HAP-1 (cell line): ENCODE measurements at regions not wholly inside any gene's neighbourhood (a gene's known extent, or its start where the extent isn't known, plus 50 kb on each side); places are given as distances from the start of the nearest gene placed in this dataset.
"Not testable (repeated sequence)": the region's sequence is repeated elsewhere in the genome, so short reads cannot be mapped to it uniquely, and the experiment has no call there.

Experiments
- DNase-seq, 2 experiments: peaks; one replicate each; pipeline ENCODE4 v3.0.0-alpha.2; 2016 to 2020; ENCODE audit warnings: low spot score in 2 of 2
- H3K27me3 ChIP-seq: fragments of 250-450 bp; sonication (Bioruptor Pico); 2 replicates; pipeline ENCODE4 v1.5.1; 2020; ENCODE audit warnings: low read depth, mild to moderate bottlenecking, moderate library complexity
- H3K36me3 ChIP-seq: fragments of 250-450 bp; sonication (Bioruptor Pico); replicated peaks from 2 replicates; pipeline ENCODE4 v1.5.1; 2020; ENCODE audit warnings: mild to moderate bottlenecking
- H3K4me1 ChIP-seq: fragments of 250-450 bp; sonication (Bioruptor Pico); 2 replicates; pipeline ENCODE4 v1.5.1; 2020; ENCODE audit warnings: mild to moderate bottlenecking
- H3K4me3 ChIP-seq: fragments of 250-450 bp; sonication (Bioruptor Pico); 2 replicates; pipeline ENCODE4 v1.5.1; 2020; ENCODE audit warnings: mild to moderate bottlenecking, moderate library complexity
- H3K9me3 ChIP-seq: fragments of 250-450 bp; sonication (Bioruptor Pico); 2 replicates; pipeline ENCODE4 v1.5.1; 2020; ENCODE audit warnings: mild to moderate bottlenecking, moderate library complexity
- in situ Hi-C: fragments of 300-500 bp; cut with MboI; formaldehyde crosslinking; loops from 3 replicates; pipeline ENCODE4 v1.14.3; 2020; ENCODE audit warnings: low sequenced_read_pairs, inconsistent platforms, mixed read lengths

DNA sequence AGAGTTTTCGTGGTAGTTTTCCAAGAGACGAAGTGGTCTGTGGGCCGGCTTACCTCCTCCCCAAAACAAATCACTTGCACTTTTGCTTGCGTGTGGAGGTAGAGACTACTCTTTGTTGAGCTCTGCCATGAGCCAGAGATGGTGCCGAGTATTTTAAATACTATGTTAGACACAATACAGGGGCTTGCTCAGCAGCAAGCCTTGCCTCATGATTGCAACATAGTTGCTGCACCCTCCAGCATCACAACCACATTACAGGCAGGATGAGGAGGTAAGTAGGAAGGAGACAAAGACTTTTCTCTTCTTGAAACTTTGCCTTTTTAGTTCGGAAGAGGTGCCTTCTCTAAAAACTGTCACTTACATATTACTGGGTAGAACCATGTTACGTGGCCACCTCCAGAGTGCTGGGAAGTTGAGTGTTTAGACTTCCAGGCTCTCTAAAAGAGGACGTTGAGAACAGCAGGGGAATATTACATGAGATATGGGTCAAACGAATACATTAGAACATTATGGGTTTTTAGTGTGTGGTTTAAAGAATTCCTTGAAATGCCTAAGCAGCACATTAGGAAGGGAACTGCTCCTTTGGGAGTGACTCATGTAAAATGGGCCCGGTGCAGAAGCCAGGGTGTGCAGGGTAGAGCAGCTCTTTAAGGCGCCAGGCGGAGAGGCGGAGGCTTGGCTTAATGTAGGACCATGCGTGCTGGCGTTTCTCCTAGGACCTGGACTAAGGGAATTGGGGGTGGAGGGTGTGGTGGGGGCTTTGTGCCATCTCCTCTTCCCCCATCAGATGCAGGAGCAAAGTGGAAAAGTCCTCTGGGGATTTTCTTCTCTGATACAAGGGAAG lies 110.6 kb upstream of the PRMT8 start:
- Histone ChIP-seq H3K4me1 (no peaks in the 10 kb centered on the region), H3K27me3 (no peaks in the 10 kb centered on the region), H3K9me3 (no peaks in the 10 kb centered on the region), H3K4me3 (no peak overlapping the region), H3K36me3 (no peaks in the 10 kb centered on the region)
- DNase-seq, result no peak
- in situ Hi-C loops, result no loop called here

DNA sequence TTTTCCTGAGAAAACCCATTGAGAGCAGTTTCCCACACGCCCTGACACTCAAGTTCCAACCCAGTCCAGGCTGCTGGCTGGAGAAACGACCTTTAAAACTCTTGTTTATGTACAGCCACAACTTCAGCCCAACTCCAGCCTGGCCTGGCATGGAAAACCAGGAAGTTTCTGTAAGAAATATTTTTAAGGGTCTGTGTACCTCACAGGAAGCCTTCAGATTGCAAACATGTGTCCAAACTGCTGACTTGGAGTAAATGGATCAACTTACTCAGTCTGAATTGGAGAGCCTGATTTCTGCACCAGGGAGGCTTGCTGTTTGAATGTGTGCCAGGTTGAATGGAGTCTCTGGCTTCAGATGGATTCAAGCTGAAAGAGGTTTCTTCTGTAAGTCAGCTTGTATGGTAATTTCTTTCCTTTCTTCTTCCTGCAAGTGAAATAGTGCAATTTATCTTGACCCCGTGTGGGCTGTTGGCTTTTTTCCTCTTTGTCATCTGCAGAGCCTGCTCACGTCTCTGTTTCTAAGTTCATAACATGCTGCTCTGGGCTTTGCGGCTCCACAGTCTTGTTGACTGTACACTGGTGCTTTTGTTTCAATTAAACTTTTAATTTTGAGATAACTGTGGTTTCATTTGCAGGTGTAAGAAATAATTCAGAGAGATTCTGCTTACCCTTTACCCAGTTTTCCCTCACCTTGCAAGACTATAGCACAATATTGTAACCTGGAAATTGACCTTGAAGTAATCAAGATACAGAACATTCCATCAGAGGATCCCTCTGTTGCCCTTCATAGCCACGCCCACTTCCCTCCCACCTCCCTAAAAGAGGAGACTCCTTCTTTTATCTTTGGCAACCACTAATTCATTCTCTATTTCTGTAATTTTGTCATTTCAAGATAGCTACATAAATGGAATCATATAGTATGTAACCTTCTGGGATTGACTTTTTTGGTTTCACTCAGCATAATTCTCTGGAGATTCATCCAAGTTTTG lies 109.7 kb upstream of the PRMT8 start:
- no peaks in the 10 kb centered on the region for H3K27me3 ChIP-seq
- DNase-seq, result no peak
- H3K9me3 ChIP-seq, result no peaks in the 10 kb centered on the region
- H3K4me1 ChIP-seq, result no peaks in the 10 kb centered on the region
- no peaks in the 10 kb centered on the region for H3K36me3 ChIP-seq
- in situ Hi-C loops, result no loop called here
- no peak overlapping the region for H3K4me3 ChIP-seq

- no peak for DNase-seq
- no peaks in the 10 kb centered on the region for H3K4me1 ChIP-seq
- in situ Hi-C loops, result no loop called here
- H3K36me3 ChIP-seq, result no peaks in the 10 kb centered on the region
- no peaks in the 10 kb centered on the region for H3K27me3 ChIP-seq
- H3K9me3 ChIP-seq, result no peaks in the 10 kb centered on the region
- no peak overlapping the region for H3K4me3 ChIP-seq
Observed at GRCh38 chr12:3389986-3390385, 101.0 kb upstream of the PRMT8 start.

GRCh38 chr12:3397596-3397995 lies 93.4 kb upstream of the PRMT8 start:
- H3K36me3 ChIP-seq, in situ Hi-C loops, H3K4me3 ChIP-seq, H3K27me3 ChIP-seq, DNase-seq, H3K4me1 ChIP-seq, H3K9me3 ChIP-seq: not testable (repeated sequence)

DNA sequence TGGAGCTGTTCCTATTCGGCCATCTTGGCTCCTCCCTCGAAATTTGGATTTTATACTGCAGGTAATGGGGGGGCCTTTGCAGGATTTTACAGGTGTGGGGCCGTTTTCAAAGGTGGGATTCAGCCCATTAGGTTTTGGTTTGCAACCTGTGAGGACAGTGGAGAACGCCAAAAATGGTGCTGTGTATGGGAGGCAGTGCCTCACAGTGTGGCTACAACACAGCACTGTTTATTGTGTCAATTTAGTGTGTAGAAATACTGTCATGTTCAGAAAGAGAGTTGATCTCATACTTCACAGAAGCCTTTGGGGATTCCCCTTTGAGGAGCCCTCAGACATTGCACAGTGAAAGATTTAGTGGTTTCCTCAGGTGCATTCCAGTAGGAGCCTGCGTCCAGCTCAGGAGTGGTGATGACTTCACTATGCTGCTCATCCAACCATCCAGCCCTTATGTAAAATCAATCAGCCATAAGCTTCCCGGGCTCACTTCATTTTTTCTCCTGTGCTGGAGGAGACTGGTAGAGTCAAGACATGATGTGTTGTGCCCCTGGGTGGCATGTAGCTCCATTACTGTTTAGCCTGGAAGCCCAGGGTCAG lies 92.7 kb upstream of the PRMT8 start:
- H3K36me3 ChIP-seq, result no peaks in the 10 kb centered on the region
- H3K9me3 ChIP-seq, result no peaks in the 10 kb centered on the region
- H3K4me3 ChIP-seq, result no peak overlapping the region
- in situ Hi-C loops, result no loop called here
- no peaks in the 10 kb centered on the region for H3K4me1 ChIP-seq
- no peak for DNase-seq
- H3K27me3 ChIP-seq, result no peaks in the 10 kb centered on the region

- Histone ChIP-seq H3K4me1 (no peaks in the 10 kb centered on the region), H3K4me3 (no peak overlapping the region), H3K27me3 (no peaks in the 10 kb centered on the region), H3K9me3 (peaks cover 2% of the 10 kb centered on the region; the same call in 1 of the 2 replicates), H3K36me3 (no peaks in the 10 kb centered on the region)
- in situ Hi-C loops, result no loop called here
- DNase-seq, result no peak
Observed at GRCh38 chr12:3405821-3406220, 85.2 kb upstream of the PRMT8 start.

DNA sequence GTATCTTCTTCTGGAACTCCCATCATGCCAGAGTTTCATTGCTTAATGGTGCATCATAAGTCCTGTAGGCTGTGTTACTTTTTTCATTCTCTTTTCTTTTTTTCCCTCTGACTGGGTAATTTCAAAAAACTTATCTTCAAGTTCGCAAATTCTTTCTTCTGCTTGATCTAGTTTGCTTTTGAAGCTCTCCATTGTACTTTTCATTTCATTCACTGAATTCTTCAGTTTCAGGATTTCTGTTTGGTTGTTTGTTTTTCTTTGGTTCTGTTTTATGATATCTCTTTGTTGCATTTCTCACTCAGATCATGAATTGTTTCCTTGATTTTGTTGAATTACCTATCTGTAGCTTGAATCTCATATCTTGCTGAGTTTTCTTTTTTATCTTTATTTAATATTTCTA lies 83.3 kb upstream of the PRMT8 start:
- in situ Hi-C loops, result no loop called here
- no peak for DNase-seq
- Histone ChIP-seq H3K27me3 (no peaks in the 10 kb centered on the region), H3K9me3 (peaks cover 2% of the 10 kb centered on the region; the same call in 1 of the 2 replicates), H3K4me1 (no peaks in the 10 kb centered on the region), H3K4me3 (no peak overlapping the region), H3K36me3 (no peaks in the 10 kb centered on the region)

GRCh38 chr12:3409662-3410061 lies 81.3 kb upstream of the PRMT8 start:
- DNase-seq, result no peak
- no peaks in the 10 kb centered on the region for H3K4me1 ChIP-seq
- peaks cover 2% of the 10 kb centered on the region; the same call in 1 of the 2 replicates for H3K9me3 ChIP-seq
- in situ Hi-C loops, result no loop called here
- H3K36me3 ChIP-seq, result no peaks in the 10 kb centered on the region
- H3K27me3 ChIP-seq, result no peaks in the 10 kb centered on the region
- no peak overlapping the region for H3K4me3 ChIP-seq

GRCh38 chr12:3416159-3416558 lies 74.8 kb upstream of the PRMT8 start:
- no peaks in the 10 kb centered on the region for H3K27me3 ChIP-seq
- H3K4me3 ChIP-seq, result no peak overlapping the region
- H3K36me3 ChIP-seq, result no peaks in the 10 kb centered on the region
- in situ Hi-C loops, result no loop called here
- H3K9me3 ChIP-seq, result no peaks in the 10 kb centered on the region
- DNase-seq, result no peak
- H3K4me1 ChIP-seq, result no peaks in the 10 kb centered on the region

DNA sequence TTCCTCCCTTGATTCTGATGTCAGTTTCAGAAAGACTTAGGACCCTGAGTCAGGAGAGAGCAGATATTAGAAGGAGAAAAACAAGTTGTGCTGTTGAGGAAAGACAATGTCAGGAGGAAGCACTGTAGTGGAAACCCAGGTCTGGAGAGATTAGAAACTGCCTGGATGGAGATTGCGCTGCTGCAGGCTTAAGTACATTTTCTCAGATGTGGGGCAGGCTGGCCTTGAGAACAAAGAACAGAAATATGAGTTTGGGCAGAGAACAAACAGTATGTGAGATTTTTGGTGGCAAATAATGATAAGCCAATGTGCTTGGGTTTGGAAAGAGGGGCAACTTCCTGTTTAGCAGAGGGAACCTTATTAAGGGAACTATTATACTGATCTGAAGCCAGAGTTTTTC lies 74.3 kb upstream of the PRMT8 start:
- DNase-seq, result no peak
- Histone ChIP-seq H3K36me3 (no peaks in the 10 kb centered on the region), H3K4me1 (no peaks in the 10 kb centered on the region)

DNA sequence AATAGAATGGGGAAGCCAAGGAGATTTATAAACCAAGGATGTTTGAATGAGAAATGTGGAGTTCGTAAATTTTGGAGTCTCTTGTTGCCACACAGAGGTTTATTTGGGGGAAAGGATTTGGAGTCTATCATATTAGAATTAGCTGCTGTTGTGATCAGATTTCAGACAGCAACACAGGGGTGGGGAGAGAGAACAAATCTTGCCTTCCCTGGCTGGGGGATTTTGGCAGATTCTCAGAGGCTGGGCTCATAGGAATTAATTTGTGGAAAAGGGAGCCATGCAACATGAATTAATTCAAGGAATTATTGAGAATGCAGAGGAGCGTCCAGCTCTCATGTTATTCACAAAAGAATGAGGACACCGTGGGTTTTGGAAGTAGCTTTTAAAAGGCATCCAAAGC lies 73.9 kb upstream of the PRMT8 start:
- Histone ChIP-seq H3K4me3 (no peak overlapping the region), H3K36me3 (no peaks in the 10 kb centered on the region), H3K9me3 (no peaks in the 10 kb centered on the region), H3K27me3 (no peaks in the 10 kb centered on the region), H3K4me1 (no peaks in the 10 kb centered on the region)
- in situ Hi-C loops, result no loop called here
- no peak for DNase-seq

More for the DNA sequence above, 74.3 kb upstream of the PRMT8 start:
- no peaks in the 10 kb centered on the region for H3K9me3 ChIP-seq
- no peaks in the 10 kb centered on the region for H3K27me3 ChIP-seq
- H3K4me3 ChIP-seq, result no peak overlapping the region
- in situ Hi-C loops, result no loop called here

DNA sequence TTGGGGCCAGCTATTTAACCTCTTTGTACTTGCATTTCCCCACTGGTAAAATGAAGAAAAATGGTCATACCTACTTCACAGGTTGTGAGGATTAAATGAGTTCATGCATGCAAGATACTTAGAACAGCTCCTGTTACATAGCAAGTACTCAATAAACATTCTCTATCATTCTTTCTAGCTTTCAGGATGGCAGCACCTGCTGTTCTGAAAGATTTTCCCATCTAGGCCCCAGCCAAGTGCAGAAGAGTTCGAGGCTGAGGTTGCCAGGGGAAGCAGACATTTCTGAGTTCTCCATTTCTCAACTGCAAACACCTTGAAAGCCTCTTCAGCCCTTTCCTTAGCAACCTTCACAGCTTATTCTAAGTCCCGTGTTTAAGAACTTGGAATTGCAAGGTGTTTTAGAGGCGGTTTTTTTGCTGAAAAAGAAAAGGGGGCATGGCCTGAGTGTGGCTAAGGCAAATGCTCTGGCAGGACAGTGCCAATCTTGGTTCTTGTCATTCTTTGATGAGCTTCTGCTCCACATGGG lies 73.0 kb upstream of the PRMT8 start:
- no peaks in the 10 kb centered on the region for H3K9me3 ChIP-seq
- no peaks in the 10 kb centered on the region for H3K4me1 ChIP-seq
- DNase-seq, result no peak
- H3K4me3 ChIP-seq, result no peak overlapping the region
- no peaks in the 10 kb centered on the region for H3K27me3 ChIP-seq
- in situ Hi-C loops, result no loop called here
- no peaks in the 10 kb centered on the region for H3K36me3 ChIP-seq

GRCh38 chr12:3418609-3419390 lies 72.2 kb upstream of the PRMT8 start:
- Histone ChIP-seq H3K9me3 (no peaks in the 10 kb centered on the region), H3K4me3 (no peak overlapping the region), H3K36me3 (no peaks in the 10 kb centered on the region), H3K27me3 (no peaks in the 10 kb centered on the region), H3K4me1 (no peaks in the 10 kb centered on the region)
- DNase-seq, result no peak
- in situ Hi-C loops, result no loop called here
